ENCODE measurements at regions not wholly inside any gene's neighbourhood (a gene's known extent, or its start where the extent isn't known, plus 50 kb on each side); places are given as distances from the start of the nearest gene placed in this dataset.

DNA sequence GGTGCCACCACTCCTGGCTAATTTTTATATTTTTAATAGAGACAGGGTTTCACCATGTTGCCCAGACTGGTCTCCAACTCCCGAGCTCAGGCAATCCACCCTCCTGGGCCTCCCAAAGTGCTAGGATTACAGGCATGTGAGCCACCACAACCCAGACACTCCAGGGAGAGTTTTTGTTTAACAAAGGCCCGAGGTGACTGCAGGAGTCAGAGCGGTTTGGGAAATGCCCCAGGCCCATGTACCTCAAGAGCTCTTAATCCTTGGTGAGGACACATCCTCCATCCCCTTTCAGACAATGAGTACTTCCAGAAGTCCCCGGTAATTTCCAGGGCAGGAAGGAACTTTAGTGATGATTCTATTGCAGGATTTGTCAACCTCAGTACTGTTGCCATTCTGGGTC is 176.0 kb downstream of the ESRRB start:
- ATAC-seq, result no peak
- no peaks in the 10 kb centered on the region for H3K36me3 ChIP-seq

DNA sequence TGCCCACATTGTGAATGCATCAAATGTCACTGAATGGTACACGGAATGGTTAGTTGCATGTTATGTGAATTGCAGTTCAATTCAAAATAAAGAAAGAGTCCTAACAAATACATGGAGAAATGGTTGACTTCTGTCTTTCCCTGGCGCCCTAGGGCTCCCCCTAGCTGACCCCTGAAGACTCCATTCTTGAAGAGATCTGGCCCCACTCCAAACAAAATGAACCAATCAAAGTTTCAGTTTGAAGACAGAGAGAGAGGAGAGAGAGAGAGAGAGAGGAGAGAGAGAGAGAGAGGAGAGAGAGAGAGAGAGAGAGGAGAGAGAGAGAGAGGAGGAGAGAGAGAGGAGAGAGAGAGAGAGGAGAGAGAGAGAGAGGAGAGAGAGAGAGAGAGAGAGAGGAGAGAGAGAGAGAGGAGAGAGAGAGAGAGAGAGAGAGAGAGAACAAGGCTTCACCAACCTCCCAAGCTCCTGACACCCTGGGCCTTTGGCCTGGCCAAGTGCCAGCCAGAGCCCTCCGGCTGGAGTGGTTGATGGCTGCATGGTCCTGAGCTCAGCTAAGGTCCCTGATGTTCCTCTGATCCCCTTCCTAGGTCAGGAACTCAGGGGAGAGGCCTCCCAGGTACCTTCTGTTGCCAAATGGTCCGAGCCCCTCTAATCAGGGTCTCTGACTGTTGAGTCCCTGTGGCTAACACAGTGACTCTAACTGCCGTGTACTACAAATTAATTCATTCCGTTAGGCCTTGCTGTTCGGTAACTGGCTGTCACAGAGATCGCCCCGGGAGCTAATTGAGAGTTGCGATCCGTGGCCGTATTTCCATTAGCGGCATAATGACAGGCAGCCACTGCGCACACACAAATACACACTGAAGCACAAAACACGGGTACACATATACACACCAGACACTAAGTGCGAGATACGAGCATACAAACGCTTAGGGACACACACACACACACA is 188.8 kb downstream of the ESRRB start:
- ATAC-seq (no peak), DNase-seq (no peak)
- no peak for TF ChIP-seq CTCF (IDR thresholded peaks at IDR 0.05)
- H3K4me1 ChIP-seq, result no peaks in the 10 kb centered on the region
- intact Hi-C loops (cut with DNase I), result no loop called here
- H3K27me3 ChIP-seq (ENCODE audit: low read depth), result no peaks in the 10 kb centered on the region
- H3K27ac ChIP-seq, result no peak overlapping the region
- H3K9me3 ChIP-seq, result no peaks in the 10 kb centered on the region
- no peak overlapping the region for H3K4me3 ChIP-seq
- no peaks in the 10 kb centered on the region for H3K36me3 ChIP-seq

More for the DNA sequence above, 176.0 kb downstream of the ESRRB start:
- H3K9me3 ChIP-seq, result no peaks in the 10 kb centered on the region
- no peak overlapping the region for H3K27ac ChIP-seq
- intact Hi-C loops (cut with DNase I), result no loop called here
- H3K4me1 ChIP-seq, result no peaks in the 10 kb centered on the region
- peaks cover 7% of the 10 kb centered on the region for H3K27me3 ChIP-seq (ENCODE audit: low read depth)
- no peak for DNase-seq
- H3K4me3 ChIP-seq, result no peak overlapping the region
- no peak for TF ChIP-seq CTCF (IDR thresholded peaks at IDR 0.05)

- ATAC-seq (no peak), DNase-seq (no peak)
- intact Hi-C loops (cut with DNase I), result no loop called here
- Histone ChIP-seq H3K4me3 (no peak overlapping the region), H3K4me1 (no peaks in the 10 kb centered on the region), H3K27ac (no peak overlapping the region), H3K9me3 (no peaks in the 10 kb centered on the region), H3K27me3 (ENCODE audit: low read depth) (no peaks in the 10 kb centered on the region), H3K36me3 (no peaks in the 10 kb centered on the region)
- no peak for TF ChIP-seq CTCF (IDR thresholded peaks at IDR 0.05)
These were observed 190.5 kb downstream of the ESRRB start for GRCh38 chr14:76566439-76566838.

DNA sequence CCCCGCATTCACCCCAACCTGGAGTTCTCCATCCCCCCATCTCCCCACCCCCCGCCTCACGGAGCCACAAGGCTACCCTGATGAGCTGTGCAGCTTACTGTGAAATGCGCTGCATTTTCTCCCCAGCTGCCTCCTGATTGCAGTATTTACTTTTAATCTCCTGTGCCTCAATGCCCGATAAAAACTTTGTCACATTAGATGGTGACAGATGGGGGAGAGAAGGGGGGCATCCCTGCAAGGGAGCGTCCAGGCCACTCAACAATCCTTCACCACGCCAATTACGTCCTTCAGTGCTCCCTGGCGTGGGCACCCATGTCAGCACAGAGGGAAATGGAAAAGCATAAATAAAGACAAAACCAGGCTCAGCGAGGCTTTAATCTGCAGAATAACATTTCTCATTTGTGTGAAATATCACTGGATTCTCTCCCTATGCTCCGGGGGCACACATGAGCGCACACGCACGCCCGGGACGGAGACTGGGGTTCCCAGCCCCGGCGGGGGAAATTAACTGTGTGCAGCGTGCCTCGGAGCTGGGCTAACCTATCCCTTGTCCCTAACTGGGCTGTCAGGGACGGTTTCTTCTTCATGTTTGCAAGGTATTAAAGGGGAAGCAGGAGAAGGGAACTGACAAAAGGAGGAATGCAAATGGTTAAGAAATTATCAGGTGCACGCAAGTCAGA is 186.7 kb upstream of the VASH1 start:
- H3K4me3 ChIP-seq, result no peak overlapping the region
- no peaks in the 10 kb centered on the region for H3K36me3 ChIP-seq
- H3K4me1 ChIP-seq, result peaks cover 7% of the 10 kb centered on the region
- intact Hi-C loops (cut with DNase I), result no loop called here
- H3K27me3 ChIP-seq (ENCODE audit: low read depth), result no peaks in the 10 kb centered on the region
- H3K9me3 ChIP-seq, result no peaks in the 10 kb centered on the region
- ATAC-seq (no peak), DNase-seq (no peak)
- TF ChIP-seq CTCF (IDR thresholded peaks at IDR 0.05), result no peak
- H3K27ac ChIP-seq, result no peak overlapping the region

GRCh38 chr14:76575108-76575507 is 186.2 kb upstream of the VASH1 start:
- no peak overlapping the region for H3K27ac ChIP-seq
- no peaks in the 10 kb centered on the region for H3K27me3 ChIP-seq (ENCODE audit: low read depth)
- DNase-seq (no peak), ATAC-seq (no peak)
- peaks cover 7% of the 10 kb centered on the region for H3K4me1 ChIP-seq
- no peak for TF ChIP-seq CTCF (IDR thresholded peaks at IDR 0.05)
- no peak overlapping the region for H3K4me3 ChIP-seq
- H3K36me3 ChIP-seq, result no peaks in the 10 kb centered on the region
- H3K9me3 ChIP-seq, result no peaks in the 10 kb centered on the region
- intact Hi-C loops (cut with DNase I), result no loop called here
